Right atrium auricular region (tissue), 2 donors: ENCODE measurements at regions not wholly inside any gene's neighbourhood (a gene's known extent, or its start where the extent isn't known, plus 50 kb on each side); places are given as distances from the start of the nearest gene placed in this dataset.

Experiments used
- DNase-seq: peaks from one replicate; pipeline ENCODE4 v3.0.0-alpha.2; 2019; ENCODE audit warnings: low spot score
- H3K27ac ChIP-seq, 2 donors: fragments of 200-600 bp; sonication (generic); 1 replicate in 1 of 2; 2 replicates in 1 of 2; pipeline ENCODE4 v1.5.1; 2016 to 2019
- H3K27me3 ChIP-seq, 2 donors: fragments of 200-600 bp; sonication (generic); one replicate each; pipeline versions ENCODE4 v1.5.1 to v1.6.0; 2017 to 2019
- H3K36me3 ChIP-seq: fragments of 200-600 bp; sonication (generic); one replicate; pipeline ENCODE4 v1.5.1; 2016
- H3K4me1 ChIP-seq, 2 donors: fragments of 200-600 bp; sonication (generic); one replicate each; pipeline versions ENCODE4 v1.5.1 to v1.6.0; 2017 to 2019
- H3K4me3 ChIP-seq, 2 donors: fragments of 200-600 bp; sonication (generic); 1 replicate in 1 of 2; 2 replicates in 1 of 2; pipeline ENCODE4 v1.5.1; 2017 to 2019; ENCODE audit warnings: mild to moderate bottlenecking in 1 of 2, moderate library complexity in 1 of 2
- H3K9me3 ChIP-seq, 2 donors: fragments of 200-600 bp; sonication (generic); one replicate each; pipeline ENCODE4 v1.5.1; 2019
- CTCF ChIP-seq, 2 donors: fragments of 200-600 bp; sonication (generic); IDR thresholded peaks; one replicate each; pipeline ENCODE4 v1.5.1; 2019; ENCODE audit warnings: antibody characterized with exemption in 2 of 2

- Histone ChIP-seq H3K4me3 (no peak overlapping the region), H3K4me1 (no peaks in the 10 kb centered on the region), H3K27me3 (no peaks in the 10 kb centered on the region), H3K36me3 (no peaks in the 10 kb centered on the region), H3K9me3 (peaks cover 0 to 6% of the 10 kb centered on the region in 2 donors), H3K27ac (no peak overlapping the region)
- no peak for TF ChIP-seq CTCF (IDR thresholded peaks at IDR 0.05)
- DNase-seq: no peak
These were observed 107.6 kb upstream of the ZBTB20 start for GRCh38 chr3:115254492-115255196.

- no peak overlapping the region for H3K27ac ChIP-seq
- peaks cover 0 to 6% of the 10 kb centered on the region in 2 donors for H3K9me3 ChIP-seq
- no peak for TF ChIP-seq CTCF (IDR thresholded peaks at IDR 0.05)
- H3K4me3 ChIP-seq: no peak overlapping the region
- DNase-seq: no peak
- H3K27me3 ChIP-seq: no peaks in the 10 kb centered on the region
- no peaks in the 10 kb centered on the region for H3K4me1 ChIP-seq
- H3K36me3 ChIP-seq: no peaks in the 10 kb centered on the region
These were observed 108.1 kb upstream of the ZBTB20 start for GRCh38 chr3:115255197-115255585.

GRCh38 chr3:115270849-115271248, 123.8 kb upstream of the ZBTB20 start:
- Histone ChIP-seq H3K27ac (no peak overlapping the region), H3K4me1 (peaks cover 0 to 4% of the 10 kb centered on the region in 2 donors), H3K9me3 (no peaks in the 10 kb centered on the region), H3K4me3 (no peak overlapping the region), H3K27me3 (no peaks in the 10 kb centered on the region), H3K36me3 (no peaks in the 10 kb centered on the region)
- no peak for DNase-seq
- TF ChIP-seq CTCF (IDR thresholded peaks at IDR 0.05): no peak

- Histone ChIP-seq H3K27ac (no peak overlapping the region), H3K36me3 (no peaks in the 10 kb centered on the region), H3K4me3 (no peak overlapping the region), H3K9me3 (no peaks in the 10 kb centered on the region), H3K4me1 (peaks cover 0 to 4% of the 10 kb centered on the region in 2 donors), H3K27me3 (no peaks in the 10 kb centered on the region)
- TF ChIP-seq CTCF (IDR thresholded peaks at IDR 0.05): no peak
- no peak for DNase-seq
These were observed 125.1 kb upstream of the ZBTB20 start for GRCh38 chr3:115272036-115272824.

GRCh38 chr3:115275896-115276295, 128.8 kb upstream of the ZBTB20 start:
- H3K4me3 ChIP-seq: no peak overlapping the region
- no peaks in the 10 kb centered on the region for H3K9me3 ChIP-seq
- H3K36me3 ChIP-seq: no peaks in the 10 kb centered on the region
- no peak for DNase-seq
- H3K27me3 ChIP-seq: no peaks in the 10 kb centered on the region
- peaks cover 0 to 3% of the 10 kb centered on the region in 2 donors for H3K4me1 ChIP-seq
- H3K27ac ChIP-seq: no peak overlapping the region
- TF ChIP-seq CTCF (IDR thresholded peaks at IDR 0.05): no peak
